GM12891 (cell line): ENCODE measurements at regions not wholly inside any gene's neighbourhood (a gene's known extent, or its start where the extent isn't known, plus 50 kb on each side); places are given as distances from the start of the nearest gene placed in this dataset.
A peak's percentile ranks its signal among the peaks of the same experiment; 100 is the strongest.

Source experiments
- PAX5 ChIP-seq: IDR thresholded peaks from 2 replicates; pipeline ENCODE4 v1.6.1; 2011; ENCODE audit warnings: low read length, moderate library complexity, mild to moderate bottlenecking; ENCODE audit not compliant: insufficient read depth, severe bottlenecking
- POLR2A ChIP-seq: IDR thresholded peaks from 2 replicates; pipeline ENCODE4 v1.6.1; 2011; ENCODE audit warnings: low read depth, low read length, control low read depth
- POLR2AphosphoS5 ChIP-seq: IDR thresholded peaks from 2 replicates; pipeline ENCODE4 v1.6.1; 2011; ENCODE audit warnings: low read depth, low read length, control low read depth
- POU2F2 ChIP-seq: IDR thresholded peaks from 2 replicates; pipeline ENCODE4 v1.6.1; 2011; ENCODE audit warnings: low read depth, mild to moderate bottlenecking, control low read depth, low read length, moderate library complexity
- SPI1 ChIP-seq: IDR thresholded peaks from 2 replicates; pipeline ENCODE4 v1.6.1; 2011; ENCODE audit warnings: low read depth, low read length, control low read depth
- TAF1 ChIP-seq: IDR thresholded peaks from 2 replicates; pipeline ENCODE4 v1.6.1; 2011; ENCODE audit warnings: low read depth, low read length, control low read depth

- TF ChIP-seq POLR2AphosphoS5 (no peak), POLR2A (no peak), TAF1 (no peak), POU2F2 (no peak; the same call in 1 of the 2 replicates), PAX5 (peak; percentile 78), SPI1 (no peak)
Measured at GRCh38 chr14:49959822-49960408, 67.0 kb downstream of the ARF6 start.
